GM12865 (cell line): ENCODE measurements at regions not wholly inside any gene's neighbourhood (a gene's known extent, or its start where the extent isn't known, plus 50 kb on each side); places are given as distances from the start of the nearest gene placed in this dataset.
A peak's percentile ranks its signal among the peaks of the same experiment; 100 is the strongest.

ENCODE experiments used
- DNase-seq: peaks from one replicate; pipeline ENCODE4 v3.0.0; 2010; ENCODE audit warnings: low read depth
- H3K4me3 ChIP-seq: 2 replicates; pipeline ENCODE4 v1.5.1; 2011; ENCODE audit warnings: mild to moderate bottlenecking, low read depth, low read length, control low read depth
- TF ChIP-seq, protein P1 (sequence below): IDR thresholded peaks from 2 replicates; pipeline ENCODE4 v1.5.1; 2011; ENCODE audit warnings: low read length, control low read depth, low read depth, inconsistent platforms; ENCODE audit not compliant: insufficient read depth; ENCODE audit errors: missing control alignments

GRCh38 chr4:128525387-128525786 lies 237.8 kb upstream of the PGRMC2 start:
- H3K4me3 ChIP-seq, result no peak overlapping the region
- no peak for DNase-seq
- TF ChIP-seq, protein P1, sequence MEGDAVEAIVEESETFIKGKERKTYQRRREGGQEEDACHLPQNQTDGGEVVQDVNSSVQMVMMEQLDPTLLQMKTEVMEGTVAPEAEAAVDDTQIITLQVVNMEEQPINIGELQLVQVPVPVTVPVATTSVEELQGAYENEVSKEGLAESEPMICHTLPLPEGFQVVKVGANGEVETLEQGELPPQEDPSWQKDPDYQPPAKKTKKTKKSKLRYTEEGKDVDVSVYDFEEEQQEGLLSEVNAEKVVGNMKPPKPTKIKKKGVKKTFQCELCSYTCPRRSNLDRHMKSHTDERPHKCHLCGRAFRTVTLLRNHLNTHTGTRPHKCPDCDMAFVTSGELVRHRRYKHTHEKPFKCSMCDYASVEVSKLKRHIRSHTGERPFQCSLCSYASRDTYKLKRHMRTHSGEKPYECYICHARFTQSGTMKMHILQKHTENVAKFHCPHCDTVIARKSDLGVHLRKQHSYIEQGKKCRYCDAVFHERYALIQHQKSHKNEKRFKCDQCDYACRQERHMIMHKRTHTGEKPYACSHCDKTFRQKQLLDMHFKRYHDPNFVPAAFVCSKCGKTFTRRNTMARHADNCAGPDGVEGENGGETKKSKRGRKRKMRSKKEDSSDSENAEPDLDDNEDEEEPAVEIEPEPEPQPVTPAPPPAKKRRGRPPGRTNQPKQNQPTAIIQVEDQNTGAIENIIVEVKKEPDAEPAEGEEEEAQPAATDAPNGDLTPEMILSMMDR, result no peak

GRCh38 chr4:128524311-128524710 lies 236.7 kb upstream of the PGRMC2 start:
- no peak overlapping the region for H3K4me3 ChIP-seq
- no peak for DNase-seq
- TF ChIP-seq, protein P1, result no peak

GRCh38 chr4:128521648-128522111 lies 234.1 kb upstream of the PGRMC2 start:
- DNase-seq, result no peak
- TF ChIP-seq, protein P1, result no peak
- no peak overlapping the region for H3K4me3 ChIP-seq

DNA sequence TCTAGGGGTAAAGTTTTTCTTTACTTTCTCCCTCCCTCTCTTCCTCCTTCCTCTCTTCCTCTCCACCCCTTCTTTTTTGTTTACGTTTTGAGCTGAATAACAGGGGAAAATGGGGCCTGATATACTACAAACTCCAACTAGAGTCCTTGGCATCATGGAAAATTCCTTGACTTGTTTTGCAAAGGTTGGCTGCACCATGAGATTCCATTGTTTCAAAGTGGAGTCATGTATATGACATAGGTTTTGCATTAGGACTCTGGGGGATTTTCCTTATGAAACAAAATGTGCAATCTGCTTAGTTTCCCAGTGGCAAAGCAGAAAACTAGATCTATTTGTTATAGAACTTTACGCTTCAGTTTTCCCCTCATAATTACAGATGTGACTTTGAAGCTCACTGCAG lies 233.5 kb upstream of the PGRMC2 start:
- H3K4me3 ChIP-seq, result no peak overlapping the region
- TF ChIP-seq, protein P1, result no peak
- DNase-seq, result no peak

- TF ChIP-seq, protein P1, result no peak
- DNase-seq, result no peak
- no peak overlapping the region for H3K4me3 ChIP-seq
Observed at GRCh38 chr4:128519163-128519830, 231.7 kb upstream of the PGRMC2 start.

- peak; percentile 91 for DNase-seq
- TF ChIP-seq, protein P1, result no peak
- no peak overlapping the region for H3K4me3 ChIP-seq
Observed at GRCh38 chr4:128517739-128518510, 230.3 kb upstream of the PGRMC2 start.
